SH-SY5Y (cell line): ENCODE measurements at regions not wholly inside any gene's neighbourhood (a gene's known extent, or its start where the extent isn't known, plus 50 kb on each side); places are given as distances from the start of the nearest gene placed in this dataset.

Experiments
- GATA2 ChIP-seq: IDR thresholded peaks from 2 replicates; pipeline ENCODE4 v1.6.1; 2011; ENCODE audit warnings: mild to moderate bottlenecking, low read depth, low read length
- GATA3 ChIP-seq: IDR thresholded peaks from 2 replicates; pipeline ENCODE4 v1.6.1; 2011; ENCODE audit warnings: low read depth, mild to moderate bottlenecking, low read length, moderate library complexity

GRCh38 chrX:9235722-9236121, 201.8 kb upstream of the FAM9B start:
- no peak for TF ChIP-seq GATA2
- TF ChIP-seq GATA3 = no peak
